GM23338 (cell line): ENCODE measurements at regions not wholly inside any gene's neighbourhood (a gene's known extent, or its start where the extent isn't known, plus 50 kb on each side); places are given as distances from the start of the nearest gene placed in this dataset.

Experiments used
- ATAC-seq: fragments of 200-7000 bp; cut with Tn5 transposase; 3 replicates; pipeline ENCODE4 v1.9.1; 2020
- DNase-seq: peaks from one replicate; pipeline ENCODE4 v3.0.0-alpha.2; 2015; ENCODE audit warnings: low spot score
- H2AFZ ChIP-seq: fragments of 200-600 bp; sonication (generic); 2 replicates; pipeline ENCODE4 v1.8.0; 2016; ENCODE audit warnings: antibody characterized with exemption, mild to moderate bottlenecking, moderate library complexity
- H3F3A ChIP-seq: fragments of 200-600 bp; sonication (generic); replicated peaks from 2 replicates; pipeline ENCODE4 v1.8.0; 2017; ENCODE audit warnings: antibody characterized with exemption, mixed run types, low read depth
- H3K27ac ChIP-seq: fragments of 200-600 bp; sonication (generic); 2 replicates; pipeline ENCODE4 v1.6.1; 2016; ENCODE audit warnings: low read depth
- H3K27me3 ChIP-seq: fragments of 200-600 bp; sonication (generic); 2 replicates; pipeline ENCODE4 v1.8.0; 2016; ENCODE audit warnings: mild to moderate bottlenecking, mixed run types, moderate library complexity; ENCODE audit not compliant: insufficient read depth
- H3K36me3 ChIP-seq: fragments of 200-600 bp; sonication (generic); 2 replicates; pipeline ENCODE4 v1.8.0; 2016; ENCODE audit warnings: mild to moderate bottlenecking; ENCODE audit not compliant: insufficient read depth
- H3K4me1 ChIP-seq: fragments of 200-600 bp; sonication (generic); 2 replicates; pipeline ENCODE4 v1.8.0; 2016; ENCODE audit warnings: mild to moderate bottlenecking, moderate library complexity; ENCODE audit not compliant: insufficient read depth
- H3K4me2 ChIP-seq: fragments of 200-600 bp; sonication (generic); 2 replicates; pipeline ENCODE4 v1.7.1; 2017; ENCODE audit warnings: mixed run types
- H3K4me3 ChIP-seq: fragments of 200-600 bp; sonication (generic); 2 replicates; pipeline ENCODE4 v1.6.1; 2016; ENCODE audit warnings: mixed run types
- H3K79me2 ChIP-seq: fragments of 200-600 bp; sonication (generic); replicated peaks from 2 replicates; pipeline ENCODE4 v1.8.0; 2017; ENCODE audit warnings: mild to moderate bottlenecking; ENCODE audit not compliant: insufficient read depth
- H3K9me2 ChIP-seq: fragments of 200-600 bp; sonication (generic); 2 replicates; pipeline ENCODE4 v1.8.0; 2017; ENCODE audit not compliant: insufficient read depth
- H4K20me1 ChIP-seq: fragments of 200-600 bp; sonication (generic); replicated peaks from 2 replicates; pipeline ENCODE4 v1.8.0; 2017; ENCODE audit warnings: mild to moderate bottlenecking; ENCODE audit not compliant: insufficient read depth
- H3K27ac Mint-ChIP-seq: 2 replicates; pipeline ENCODE4 v1.8.0; 2020; ENCODE audit warnings: inconsistent platforms, mild to moderate bottlenecking, moderate library complexity, mixed read lengths
- H3K27me3 Mint-ChIP-seq: 3 replicates; pipeline ENCODE4 v1.8.0; 2022; ENCODE audit warnings: low read depth, mild to moderate bottlenecking, moderate library complexity, mixed read lengths, inconsistent platforms; ENCODE audit not compliant: insufficient read depth, poor library complexity
- H3K36me3 Mint-ChIP-seq: 3 replicates; pipeline ENCODE4 v1.8.0; 2021; ENCODE audit warnings: low read depth, mild to moderate bottlenecking, inconsistent platforms, moderate library complexity, mixed read lengths
- H3K4me1 Mint-ChIP-seq: 3 replicates; pipeline ENCODE4 v1.8.0; 2020; ENCODE audit warnings: mild to moderate bottlenecking, inconsistent platforms, mixed read lengths
- H3K4me3 Mint-ChIP-seq: 3 replicates; pipeline ENCODE4 v1.8.0; 2021; ENCODE audit warnings: moderate library complexity, mild to moderate bottlenecking, inconsistent platforms, mixed read lengths
- H3K9me3 Mint-ChIP-seq: 3 replicates; pipeline ENCODE4 v1.8.0; 2020; ENCODE audit warnings: moderate library complexity, mild to moderate bottlenecking, inconsistent platforms, mixed read lengths
- CREB1 ChIP-seq: fragments of 250-450 bp; sonication (Bioruptor Pico); IDR thresholded peaks from 2 replicates; pipeline ENCODE4 v1.5.0; 2020; ENCODE audit warnings: low read depth, mild to moderate bottlenecking, moderate library complexity
- EZH2phosphoT487 ChIP-seq: fragments of 200-600 bp; sonication (generic); IDR thresholded peaks from one replicate; pipeline ENCODE4 v1.8.1; 2018; ENCODE audit warnings: antibody characterized with exemption; ENCODE audit not compliant: unreplicated experiment
- NANOG ChIP-seq: IDR thresholded peaks from 2 replicates; pipeline ENCODE4 v1.6.1; 2016; ENCODE audit warnings: antibody characterized with exemption, borderline replicate concordance
- POLR2AphosphoS5 ChIP-seq: IDR thresholded peaks from 2 replicates; pipeline ENCODE4 v1.6.1; 2016; ENCODE audit warnings: antibody characterized with exemption, low read depth
- ZNF114 ChIP-seq: fragments of 250-450 bp; sonication (Bioruptor Pico); IDR thresholded peaks from 2 replicates; pipeline ENCODE4 v1.5.0; 2020; ENCODE audit warnings: mild to moderate bottlenecking, moderate library complexity
- TF ChIP-seq, protein P1 (sequence below): IDR thresholded peaks from 2 replicates; pipeline ENCODE4 v1.6.1; 2016; ENCODE audit warnings: antibody characterized with exemption
- TF ChIP-seq, protein P2 (sequence below), 2 experiments: fragments of 200-600 bp in 1 of 2; sonication (generic) in 1 of 2; conservative IDR thresholded peaks; 2 replicates each; pipeline versions ENCODE4 v1.5.1 to v1.6.1; 2016 to 2017; ENCODE audit warnings: antibody characterized with exemption in 2 of 2, low read depth in 2 of 2, mild to moderate bottlenecking in 2 of 2, moderate library complexity in 1 of 2

DNA sequence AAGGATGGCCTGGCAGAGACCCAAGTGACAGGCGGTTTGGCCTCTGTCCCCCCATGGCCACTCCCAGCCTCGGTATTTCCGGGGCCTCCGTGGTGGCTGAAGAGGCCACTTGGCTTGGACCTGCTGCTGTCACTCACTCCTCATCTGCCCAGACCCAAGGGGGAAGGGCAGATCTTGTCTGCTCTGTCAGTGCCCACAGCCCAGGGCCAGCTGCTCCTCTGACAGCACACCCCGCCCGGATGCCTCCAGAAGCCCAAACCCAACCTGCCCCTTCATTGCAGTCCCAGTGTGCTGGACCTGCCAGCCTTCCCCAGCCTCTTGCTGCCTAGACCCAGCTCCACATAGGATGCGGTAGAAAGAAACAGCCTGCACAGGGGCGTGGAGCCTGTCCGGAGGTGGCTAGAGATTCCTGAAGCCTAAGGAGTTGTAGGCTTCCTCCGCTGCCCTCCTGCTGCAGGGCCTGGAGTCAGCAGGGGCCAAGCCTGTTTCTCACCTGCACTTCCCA, 52.0 kb downstream of the MAGEF1 start:
- Mint-ChIP-seq H3K4me3 (no peak overlapping the region), H3K27me3 (peaks cover 24% of the 10 kb centered on the region), H3K36me3 (no peaks in the 10 kb centered on the region), H3K4me1 (peaks cover 56% of the 10 kb centered on the region), H3K27ac (peak overlapping the region; percentile 54; the same call in 1 of the 2 replicates), H3K9me3 (no peaks in the 10 kb centered on the region)
- Histone ChIP-seq H4K20me1 (no peaks in the 10 kb centered on the region), H3K9me2 (no peaks in the 10 kb centered on the region), H3K4me3 (0 out of 2 replicates have a peak overlapping the region, but pooled peaks have one; percentile 18), H3K27me3 (no peaks in the 10 kb centered on the region), H3K36me3 (no peaks in the 10 kb centered on the region), H3K27ac (no peak overlapping the region), H3F3A (no peaks in the 10 kb centered on the region), H3K4me2 (peak overlapping the region; percentile 62; the same call in 1 of the 2 replicates), H3K4me1 (peaks cover 31% of the 10 kb centered on the region), H3K79me2 (no peaks in the 10 kb centered on the region), H2AFZ (peak overlapping the region; percentile 84)
- peak; percentile 45 for ATAC-seq
- TF ChIP-seq, protein P1, sequence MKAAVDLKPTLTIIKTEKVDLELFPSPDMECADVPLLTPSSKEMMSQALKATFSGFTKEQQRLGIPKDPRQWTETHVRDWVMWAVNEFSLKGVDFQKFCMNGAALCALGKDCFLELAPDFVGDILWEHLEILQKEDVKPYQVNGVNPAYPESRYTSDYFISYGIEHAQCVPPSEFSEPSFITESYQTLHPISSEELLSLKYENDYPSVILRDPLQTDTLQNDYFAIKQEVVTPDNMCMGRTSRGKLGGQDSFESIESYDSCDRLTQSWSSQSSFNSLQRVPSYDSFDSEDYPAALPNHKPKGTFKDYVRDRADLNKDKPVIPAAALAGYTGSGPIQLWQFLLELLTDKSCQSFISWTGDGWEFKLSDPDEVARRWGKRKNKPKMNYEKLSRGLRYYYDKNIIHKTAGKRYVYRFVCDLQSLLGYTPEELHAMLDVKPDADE = no peak
- TF ChIP-seq, protein P2, sequence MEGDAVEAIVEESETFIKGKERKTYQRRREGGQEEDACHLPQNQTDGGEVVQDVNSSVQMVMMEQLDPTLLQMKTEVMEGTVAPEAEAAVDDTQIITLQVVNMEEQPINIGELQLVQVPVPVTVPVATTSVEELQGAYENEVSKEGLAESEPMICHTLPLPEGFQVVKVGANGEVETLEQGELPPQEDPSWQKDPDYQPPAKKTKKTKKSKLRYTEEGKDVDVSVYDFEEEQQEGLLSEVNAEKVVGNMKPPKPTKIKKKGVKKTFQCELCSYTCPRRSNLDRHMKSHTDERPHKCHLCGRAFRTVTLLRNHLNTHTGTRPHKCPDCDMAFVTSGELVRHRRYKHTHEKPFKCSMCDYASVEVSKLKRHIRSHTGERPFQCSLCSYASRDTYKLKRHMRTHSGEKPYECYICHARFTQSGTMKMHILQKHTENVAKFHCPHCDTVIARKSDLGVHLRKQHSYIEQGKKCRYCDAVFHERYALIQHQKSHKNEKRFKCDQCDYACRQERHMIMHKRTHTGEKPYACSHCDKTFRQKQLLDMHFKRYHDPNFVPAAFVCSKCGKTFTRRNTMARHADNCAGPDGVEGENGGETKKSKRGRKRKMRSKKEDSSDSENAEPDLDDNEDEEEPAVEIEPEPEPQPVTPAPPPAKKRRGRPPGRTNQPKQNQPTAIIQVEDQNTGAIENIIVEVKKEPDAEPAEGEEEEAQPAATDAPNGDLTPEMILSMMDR (conservative IDR thresholded peaks at IDR 0.05; ENCODE audit: low read depth in 2 of 2) = 0 out of 4 replicates have a peak, but pooled peaks of 1 of the 2 experiments have one; percentile 6
- DNase-seq = peak; percentile 31

DNA sequence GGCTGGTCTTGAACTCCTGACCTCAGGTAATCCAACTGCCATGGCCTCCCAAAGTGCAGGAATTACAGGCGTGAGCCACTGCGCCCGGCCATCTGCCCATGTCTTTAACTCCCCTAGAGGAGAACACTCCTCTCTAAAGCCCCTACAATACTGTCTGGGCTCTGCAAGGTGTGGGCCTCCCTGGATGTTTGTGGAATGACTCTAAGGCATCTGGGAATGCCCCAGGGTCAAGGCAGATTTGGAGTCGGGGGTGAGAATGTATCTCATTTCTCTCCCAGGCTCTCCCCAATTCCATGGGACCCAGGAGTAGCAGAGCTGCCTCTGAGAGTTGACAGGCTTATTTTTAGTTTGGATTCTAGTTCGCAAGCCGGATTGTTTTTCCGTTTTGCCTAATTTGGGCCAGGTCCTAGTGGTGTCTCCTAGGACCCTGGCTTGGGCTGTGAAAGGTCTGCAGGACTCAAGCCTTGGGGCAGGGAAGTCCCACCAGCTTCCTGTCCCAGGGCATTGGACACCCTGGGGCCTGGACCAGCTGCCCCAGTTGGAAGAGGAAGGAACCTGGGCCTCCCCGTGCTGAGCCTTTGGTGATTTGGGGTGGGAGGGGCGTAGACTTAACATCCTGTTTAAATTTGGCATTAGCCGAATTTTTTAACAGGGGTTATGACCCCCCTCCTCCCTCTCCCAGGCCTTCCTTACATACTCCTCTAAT, 53.5 kb downstream of the MAGEF1 start:
- no peaks in the 10 kb centered on the region for H4K20me1 ChIP-seq
- H3K27ac Mint-ChIP-seq = peak overlapping the region; percentile 54; the same call in 1 of the 2 replicates
- no peaks in the 10 kb centered on the region for H3K9me2 ChIP-seq
- H3K4me3 ChIP-seq = no peak overlapping the region
- 0 out of 3 replicates have a peak, but pooled peaks cover 3% of the 10 kb centered on the region for H3K9me3 Mint-ChIP-seq
- H3K27me3 Mint-ChIP-seq = peaks cover 28% of the 10 kb centered on the region
- peaks cover 31% of the 10 kb centered on the region for H3K4me1 ChIP-seq
- H3K27me3 ChIP-seq = no peaks in the 10 kb centered on the region
- H3K4me2 ChIP-seq = peak overlapping the region; percentile 62
- ATAC-seq (no peak), DNase-seq (no peak)
- no peaks in the 10 kb centered on the region for H3F3A ChIP-seq
- H3K4me1 Mint-ChIP-seq = peaks cover 53% of the 10 kb centered on the region
- peak overlapping the region; percentile 84 for H2AFZ ChIP-seq
- H3K36me3 ChIP-seq = no peaks in the 10 kb centered on the region
- no peaks in the 10 kb centered on the region for H3K79me2 ChIP-seq
- H3K36me3 Mint-ChIP-seq = no peaks in the 10 kb centered on the region
- no peak overlapping the region; the same call in 2 of the 3 replicates for H3K4me3 Mint-ChIP-seq
- no peak overlapping the region for H3K27ac ChIP-seq
- no peak for TF ChIP-seq POLR2AphosphoS5
- TF ChIP-seq NANOG = no peak
- TF ChIP-seq EZH2phosphoT487 = no peak
- TF ChIP-seq, protein P1 = no peak
- TF ChIP-seq ZNF114 (CRISPR knock-in tag) = no peak
- TF ChIP-seq, protein P2 (conservative IDR thresholded peaks at IDR 0.05; ENCODE audit: low read depth in 2 of 2) = no peak
- TF ChIP-seq CREB1 (CRISPR knock-in tag) = no peak
